ENCODE measurements at regions not wholly inside any gene's neighbourhood (a gene's known extent, or its start where the extent isn't known, plus 50 kb on each side); places are given as distances from the start of the nearest gene placed in this dataset.

- Histone ChIP-seq H3K36me3 (ENCODE audit: insufficient read depth, low read length) (no peaks in the 10 kb centered on the region), H3K4me3 (no peak overlapping the region), H3K9me3 (ENCODE audit: low read depth, low read length) (no peaks in the 10 kb centered on the region), H3K9ac (ENCODE audit: insufficient read length) (no peak overlapping the region), H3K27ac (no peak overlapping the region)
- no peak for DNase-seq (ENCODE audit: low read depth, low spot score)
- no peak for TF ChIP-seq FOXP2 (optimal IDR thresholded peaks at IDR 0.05; ENCODE audit: control extremely low read depth, extremely low read length, insufficient read depth)
- TF ChIP-seq EZH2 (IDR thresholded peaks at IDR 0.05), result no peak
- no peak for TF ChIP-seq POLR2AphosphoS5 (IDR thresholded peaks at IDR 0.05; ENCODE audit: borderline replicate concordance, low read depth, low read length)
Measured at GRCh38 chr12:98260276-98260675, 255.1 kb upstream of the TMPO start.

DNA sequence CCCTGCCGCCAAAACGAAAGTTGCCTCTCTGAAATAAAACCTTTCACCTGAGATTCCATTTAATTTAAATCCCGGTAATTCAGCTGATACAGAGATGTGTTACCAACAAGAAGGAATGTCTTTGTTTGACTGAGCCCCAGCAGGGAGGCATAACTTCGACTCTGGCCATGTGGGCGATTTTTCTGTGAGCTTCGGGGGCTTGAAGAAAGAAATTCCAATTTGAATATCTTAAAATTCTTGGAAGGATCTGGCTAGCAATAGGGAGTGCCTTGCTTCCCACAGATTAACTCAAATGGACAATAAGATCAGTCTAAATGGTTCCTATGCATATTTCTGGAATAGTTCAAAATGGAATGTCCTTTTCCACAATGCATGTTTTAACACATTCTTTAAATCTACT lies 252.5 kb upstream of the TMPO start:
- TF ChIP-seq FOXP2 (optimal IDR thresholded peaks at IDR 0.05; ENCODE audit: control extremely low read depth, extremely low read length, insufficient read depth) (no peak), POLR2AphosphoS5 (IDR thresholded peaks at IDR 0.05; ENCODE audit: borderline replicate concordance, low read depth, low read length) (no peak), EZH2 (IDR thresholded peaks at IDR 0.05) (no peak)
- Histone ChIP-seq H3K4me3 (no peak overlapping the region), H3K9me3 (ENCODE audit: low read depth, low read length) (no peaks in the 10 kb centered on the region), H3K9ac (ENCODE audit: insufficient read length) (no peak overlapping the region), H3K27ac (no peak overlapping the region), H3K36me3 (ENCODE audit: insufficient read depth, low read length) (no peaks in the 10 kb centered on the region)
- DNase-seq (ENCODE audit: low read depth, low spot score), result no peak

DNA sequence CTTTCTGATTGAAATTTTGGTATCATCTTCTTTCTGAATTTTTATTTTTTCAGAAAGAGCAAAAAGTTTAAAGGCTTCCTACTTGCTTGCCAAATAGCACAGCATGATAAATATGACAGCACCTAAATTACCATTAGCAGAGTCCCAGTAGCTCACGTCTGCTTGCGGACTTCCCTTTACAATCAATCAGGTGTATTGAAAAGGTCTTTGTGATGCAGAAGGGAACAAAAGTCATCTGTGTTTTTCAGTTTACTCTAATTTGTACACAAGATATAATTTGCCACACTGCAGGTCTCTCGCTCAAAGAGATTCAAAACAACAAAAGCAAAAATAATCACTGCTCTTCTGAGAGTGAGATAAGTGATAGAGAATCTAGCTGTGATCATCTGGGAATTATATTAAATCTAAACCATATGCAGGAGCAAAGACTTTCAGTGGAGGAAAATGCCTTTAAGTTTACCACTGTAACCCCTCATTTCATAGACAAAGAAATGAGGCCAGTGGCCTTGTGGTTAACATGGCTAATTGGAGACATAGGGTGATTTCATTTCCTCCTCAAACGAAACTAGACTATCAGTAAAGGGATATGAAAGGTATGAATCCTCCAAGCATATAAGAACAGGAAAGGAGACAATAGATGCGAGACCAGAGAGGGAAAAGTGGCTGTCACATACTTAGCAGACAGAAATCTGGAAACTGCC lies 240.8 kb upstream of the TMPO start:
- H3K27ac ChIP-seq, result no peak overlapping the region
- no peaks in the 10 kb centered on the region for H3K9me3 ChIP-seq (ENCODE audit: low read depth, low read length)
- no peak overlapping the region for H3K4me3 ChIP-seq
- no peaks in the 10 kb centered on the region for H3K36me3 ChIP-seq (ENCODE audit: insufficient read depth, low read length)
- H3K9ac ChIP-seq (ENCODE audit: insufficient read length), result no peak overlapping the region
- DNase-seq (ENCODE audit: low read depth, low spot score), result no peak
- TF ChIP-seq POLR2AphosphoS5 (IDR thresholded peaks at IDR 0.05; ENCODE audit: borderline replicate concordance, low read depth, low read length), result no peak
- TF ChIP-seq FOXP2 (optimal IDR thresholded peaks at IDR 0.05; ENCODE audit: control extremely low read depth, extremely low read length, insufficient read depth), result no peak
- TF ChIP-seq EZH2 (IDR thresholded peaks at IDR 0.05), result no peak

- Histone ChIP-seq H3K4me3 (no peak overlapping the region), H3K9me3 (ENCODE audit: low read depth, low read length) (no peaks in the 10 kb centered on the region), H3K9ac (ENCODE audit: insufficient read length) (no peak overlapping the region), H3K27ac (no peak overlapping the region), H3K36me3 (ENCODE audit: insufficient read depth, low read length) (no peaks in the 10 kb centered on the region)
- DNase-seq (ENCODE audit: low read depth, low spot score), result no peak
- TF ChIP-seq EZH2 (IDR thresholded peaks at IDR 0.05), result no peak
- TF ChIP-seq POLR2AphosphoS5 (IDR thresholded peaks at IDR 0.05; ENCODE audit: borderline replicate concordance, low read depth, low read length), result no peak
Measured at GRCh38 chr12:98275131-98275475, 240.3 kb upstream of the TMPO start.

- Histone ChIP-seq H3K4me3 (no peak overlapping the region), H3K9ac (ENCODE audit: insufficient read length) (no peak overlapping the region), H3K36me3 (ENCODE audit: insufficient read depth, low read length) (no peaks in the 10 kb centered on the region), H3K27ac (no peak overlapping the region), H3K9me3 (ENCODE audit: low read depth, low read length) (no peaks in the 10 kb centered on the region)
- no peak for DNase-seq (ENCODE audit: low read depth, low spot score)
- TF ChIP-seq EZH2 (IDR thresholded peaks at IDR 0.05) (no peak), FOXP2 (optimal IDR thresholded peaks at IDR 0.05; ENCODE audit: control extremely low read depth, extremely low read length, insufficient read depth) (no peak), POLR2AphosphoS5 (IDR thresholded peaks at IDR 0.05; ENCODE audit: borderline replicate concordance, low read depth, low read length) (no peak)
Measured at GRCh38 chr12:98280152-98280551, 235.2 kb upstream of the TMPO start.

DNA sequence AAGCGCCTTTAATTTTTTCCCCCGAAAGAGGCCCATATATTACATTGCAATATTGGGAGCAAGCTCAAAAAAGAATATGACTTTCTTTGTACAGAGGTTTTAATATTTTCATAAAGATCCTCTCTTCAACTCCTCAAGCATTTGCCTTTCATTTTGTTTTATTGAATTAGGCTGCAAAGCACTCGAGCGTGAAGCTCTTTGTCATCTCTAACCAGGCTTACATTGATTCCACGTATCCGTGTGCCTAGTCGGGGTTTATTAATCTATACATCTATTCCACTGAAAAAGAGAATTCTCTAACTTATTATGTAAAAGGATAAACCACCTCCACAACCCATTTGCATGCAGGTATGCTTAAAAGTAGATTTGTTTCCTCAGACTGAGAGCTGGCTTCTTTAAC lies 234.8 kb upstream of the TMPO start:
- no peak for DNase-seq (ENCODE audit: low read depth, low spot score)
- TF ChIP-seq POLR2AphosphoS5 (IDR thresholded peaks at IDR 0.05; ENCODE audit: borderline replicate concordance, low read depth, low read length), result no peak
- TF ChIP-seq EZH2 (IDR thresholded peaks at IDR 0.05), result no peak
- TF ChIP-seq FOXP2 (optimal IDR thresholded peaks at IDR 0.05; ENCODE audit: control extremely low read depth, extremely low read length, insufficient read depth), result no peak

GRCh38 chr12:98291828-98292227 lies 223.6 kb upstream of the TMPO start:
- Histone ChIP-seq H3K9ac (ENCODE audit: insufficient read length) (no peak overlapping the region), H3K27ac (no peak overlapping the region), H3K9me3 (ENCODE audit: low read depth, low read length) (no peaks in the 10 kb centered on the region), H3K4me3 (no peak overlapping the region), H3K36me3 (ENCODE audit: insufficient read depth, low read length) (no peaks in the 10 kb centered on the region)
- DNase-seq (ENCODE audit: low read depth, low spot score), result no peak
- TF ChIP-seq EZH2 (IDR thresholded peaks at IDR 0.05) (no peak), POLR2AphosphoS5 (IDR thresholded peaks at IDR 0.05; ENCODE audit: borderline replicate concordance, low read depth, low read length) (no peak), FOXP2 (optimal IDR thresholded peaks at IDR 0.05; ENCODE audit: control extremely low read depth, extremely low read length, insufficient read depth) (no peak)

More for the DNA sequence above, 234.8 kb upstream of the TMPO start:
- H3K9ac ChIP-seq (ENCODE audit: insufficient read length), result no peak overlapping the region
- no peak overlapping the region for H3K27ac ChIP-seq
- H3K4me3 ChIP-seq, result no peak overlapping the region
- H3K36me3 ChIP-seq (ENCODE audit: insufficient read depth, low read length), result no peaks in the 10 kb centered on the region
- H3K9me3 ChIP-seq (ENCODE audit: low read depth, low read length), result no peaks in the 10 kb centered on the region

DNA sequence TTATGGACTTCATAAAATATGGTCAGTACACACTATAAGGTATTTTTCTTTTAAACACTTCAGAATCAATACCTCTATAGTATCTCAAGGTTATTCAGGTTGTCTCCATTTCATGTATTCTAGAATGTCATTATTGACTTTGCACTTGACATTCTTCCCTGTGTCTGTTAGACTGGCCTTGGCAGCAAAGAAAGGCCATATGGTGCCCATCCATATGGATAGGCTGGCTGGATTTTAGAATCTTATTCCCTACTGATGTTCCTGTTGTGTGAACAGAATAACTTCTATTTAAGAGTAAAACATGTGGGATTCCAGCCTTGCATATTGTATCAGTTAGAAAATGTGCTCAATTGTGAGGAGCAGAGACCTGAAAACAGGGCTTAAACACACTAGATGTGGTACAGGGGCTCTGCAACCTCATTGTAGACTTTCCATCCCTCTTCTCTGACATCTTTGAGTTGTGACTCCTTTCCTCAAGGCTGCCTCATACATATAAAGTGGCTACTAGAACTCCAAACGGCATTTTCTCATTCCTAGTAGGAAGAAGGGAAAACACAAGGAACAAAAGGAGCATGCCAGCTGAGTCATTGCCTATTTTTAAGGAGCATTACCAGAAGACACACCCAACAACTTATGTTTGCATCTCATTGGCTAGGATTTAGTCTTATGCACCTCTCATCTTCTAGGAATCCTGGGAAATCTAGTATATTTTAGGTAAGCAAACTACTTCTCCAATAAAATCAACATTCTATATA lies 221.2 kb upstream of the TMPO start:
- H3K27ac ChIP-seq, result no peak overlapping the region
- H3K9ac ChIP-seq (ENCODE audit: insufficient read length), result no peak overlapping the region
- no peak for DNase-seq (ENCODE audit: low read depth, low spot score)
- H3K4me3 ChIP-seq, result no peak overlapping the region
- TF ChIP-seq FOXP2 (optimal IDR thresholded peaks at IDR 0.05; ENCODE audit: control extremely low read depth, extremely low read length, insufficient read depth) (no peak), POLR2AphosphoS5 (IDR thresholded peaks at IDR 0.05; ENCODE audit: borderline replicate concordance, low read depth, low read length) (no peak), EZH2 (IDR thresholded peaks at IDR 0.05) (no peak)
- H3K9me3 ChIP-seq (ENCODE audit: low read depth, low read length), result no peaks in the 10 kb centered on the region
- H3K36me3 ChIP-seq (ENCODE audit: insufficient read depth, low read length), result no peaks in the 10 kb centered on the region

Data from SK-N-MC (cell line).